ENCODE measurements at regions not wholly inside any gene's neighbourhood (a gene's known extent, or its start where the extent isn't known, plus 50 kb on each side); places are given as distances from the start of the nearest gene placed in this dataset.
A peak's percentile ranks its signal among the peaks of the same experiment; 100 is the strongest.

GRCh38 chr3:176926034-176926433 is 271.2 kb downstream of the TBL1XR1 start:
- Mint-ChIP-seq H3K36me3 (ENCODE audit: low read depth) (no peaks in the 10 kb centered on the region), H3K27ac (no peak overlapping the region), H3K4me3 (no peak overlapping the region), H3K9me3 (no peaks in the 10 kb centered on the region), H3K27me3 (peaks cover 17% of the 10 kb centered on the region), H3K4me1 (ENCODE audit: low read depth) (no peaks in the 10 kb centered on the region)
- no peak for DNase-seq

GRCh38 chr3:176920766-176921160 is 276.5 kb downstream of the TBL1XR1 start:
- no peak overlapping the region for H3K4me3 Mint-ChIP-seq
- H3K4me1 Mint-ChIP-seq (ENCODE audit: low read depth): no peaks in the 10 kb centered on the region
- DNase-seq: no peak
- H3K27me3 Mint-ChIP-seq: peaks cover 13% of the 10 kb centered on the region
- H3K36me3 Mint-ChIP-seq (ENCODE audit: low read depth): no peaks in the 10 kb centered on the region
- no peaks in the 10 kb centered on the region for H3K9me3 Mint-ChIP-seq
- no peak overlapping the region for H3K27ac Mint-ChIP-seq

GRCh38 chr3:176919836-176920765 is 277.2 kb downstream of the TBL1XR1 start:
- Mint-ChIP-seq H3K4me3 (no peak overlapping the region), H3K4me1 (ENCODE audit: low read depth) (no peaks in the 10 kb centered on the region), H3K36me3 (ENCODE audit: low read depth) (no peaks in the 10 kb centered on the region), H3K27ac (no peak overlapping the region), H3K9me3 (no peaks in the 10 kb centered on the region), H3K27me3 (peaks cover 13% of the 10 kb centered on the region)
- DNase-seq: no peak

GRCh38 chr3:176916777-176917176 is 280.5 kb downstream of the TBL1XR1 start:
- no peaks in the 10 kb centered on the region for H3K4me1 Mint-ChIP-seq (ENCODE audit: low read depth)
- no peaks in the 10 kb centered on the region for H3K9me3 Mint-ChIP-seq
- no peak overlapping the region for H3K27ac Mint-ChIP-seq
- no peaks in the 10 kb centered on the region for H3K27me3 Mint-ChIP-seq
- H3K4me3 Mint-ChIP-seq: no peak overlapping the region
- no peak for DNase-seq
- H3K36me3 Mint-ChIP-seq (ENCODE audit: low read depth): no peaks in the 10 kb centered on the region

GRCh38 chr3:176914764-176915163 is 282.5 kb downstream of the TBL1XR1 start:
- H3K4me3 Mint-ChIP-seq: no peak overlapping the region
- no peak for DNase-seq
- no peaks in the 10 kb centered on the region for H3K9me3 Mint-ChIP-seq
- no peaks in the 10 kb centered on the region for H3K4me1 Mint-ChIP-seq (ENCODE audit: low read depth)
- H3K27me3 Mint-ChIP-seq: no peaks in the 10 kb centered on the region
- H3K36me3 Mint-ChIP-seq (ENCODE audit: low read depth): no peaks in the 10 kb centered on the region
- no peak overlapping the region for H3K27ac Mint-ChIP-seq

GRCh38 chr3:176911579-176911978 is 285.7 kb downstream of the TBL1XR1 start:
- Mint-ChIP-seq H3K36me3 (ENCODE audit: low read depth) (no peaks in the 10 kb centered on the region), H3K4me3 (no peak overlapping the region), H3K27me3 (no peaks in the 10 kb centered on the region), H3K4me1 (ENCODE audit: low read depth) (no peaks in the 10 kb centered on the region), H3K27ac (no peak overlapping the region), H3K9me3 (no peaks in the 10 kb centered on the region)
- DNase-seq: no peak

- H3K4me1 Mint-ChIP-seq (ENCODE audit: low read depth): no peaks in the 10 kb centered on the region
- no peaks in the 10 kb centered on the region for H3K36me3 Mint-ChIP-seq (ENCODE audit: low read depth)
These were observed 288.2 kb downstream of the TBL1XR1 start for GRCh38 chr3:176909044-176909443.

GRCh38 chr3:176906046-176906905 is 291.0 kb downstream of the TBL1XR1 start:
- Mint-ChIP-seq H3K4me1 (ENCODE audit: low read depth) (no peaks in the 10 kb centered on the region), H3K36me3 (ENCODE audit: low read depth) (no peaks in the 10 kb centered on the region), H3K4me3 (no peak overlapping the region), H3K9me3 (no peaks in the 10 kb centered on the region), H3K27ac (no peak overlapping the region), H3K27me3 (peaks cover 3% of the 10 kb centered on the region)
- DNase-seq: no peak

More at GRCh38 chr3:176909044-176909443, 288.2 kb downstream of the TBL1XR1 start:
- no peak overlapping the region for H3K27ac Mint-ChIP-seq
- DNase-seq: no peak
- no peaks in the 10 kb centered on the region for H3K9me3 Mint-ChIP-seq
- H3K4me3 Mint-ChIP-seq: no peak overlapping the region
- H3K27me3 Mint-ChIP-seq: no peaks in the 10 kb centered on the region

GRCh38 chr3:176905331-176905730 is 292.0 kb downstream of the TBL1XR1 start:
- H3K4me1 Mint-ChIP-seq (ENCODE audit: low read depth): no peaks in the 10 kb centered on the region
- no peaks in the 10 kb centered on the region for H3K36me3 Mint-ChIP-seq (ENCODE audit: low read depth)
- DNase-seq: no peak
- no peaks in the 10 kb centered on the region for H3K9me3 Mint-ChIP-seq
- peaks cover 4% of the 10 kb centered on the region for H3K27me3 Mint-ChIP-seq
- H3K4me3 Mint-ChIP-seq: no peak overlapping the region
- no peak overlapping the region for H3K27ac Mint-ChIP-seq

GRCh38 chr3:176904506-176904905 is 292.8 kb downstream of the TBL1XR1 start:
- Mint-ChIP-seq H3K9me3 (no peaks in the 10 kb centered on the region), H3K27ac (no peak overlapping the region), H3K4me3 (no peak overlapping the region), H3K27me3 (peaks cover 10% of the 10 kb centered on the region), H3K4me1 (ENCODE audit: low read depth) (no peaks in the 10 kb centered on the region), H3K36me3 (ENCODE audit: low read depth) (no peaks in the 10 kb centered on the region)
- DNase-seq: no peak

- H3K27ac Mint-ChIP-seq: no peak overlapping the region
- DNase-seq: no peak
- H3K4me3 Mint-ChIP-seq: no peak overlapping the region
- H3K36me3 Mint-ChIP-seq (ENCODE audit: low read depth): no peaks in the 10 kb centered on the region
- H3K4me1 Mint-ChIP-seq (ENCODE audit: low read depth): no peaks in the 10 kb centered on the region
- peaks cover 2% of the 10 kb centered on the region for H3K9me3 Mint-ChIP-seq
- peaks cover 53% of the 10 kb centered on the region for H3K27me3 Mint-ChIP-seq
These were observed 300.6 kb downstream of the TBL1XR1 start for GRCh38 chr3:176896640-176897039.

GRCh38 chr3:176896165-176896564 is 301.1 kb downstream of the TBL1XR1 start:
- no peak overlapping the region for H3K27ac Mint-ChIP-seq
- no peaks in the 10 kb centered on the region for H3K36me3 Mint-ChIP-seq (ENCODE audit: low read depth)
- peaks cover 2% of the 10 kb centered on the region for H3K9me3 Mint-ChIP-seq
- H3K4me1 Mint-ChIP-seq (ENCODE audit: low read depth): no peaks in the 10 kb centered on the region
- DNase-seq: no peak
- H3K4me3 Mint-ChIP-seq: no peak overlapping the region
- peaks cover 53% of the 10 kb centered on the region for H3K27me3 Mint-ChIP-seq

- H3K27me3 Mint-ChIP-seq: peaks cover 27% of the 10 kb centered on the region
- no peaks in the 10 kb centered on the region for H3K36me3 Mint-ChIP-seq (ENCODE audit: low read depth)
- no peaks in the 10 kb centered on the region for H3K4me1 Mint-ChIP-seq (ENCODE audit: low read depth)
- no peak overlapping the region for H3K27ac Mint-ChIP-seq
- peaks cover 12% of the 10 kb centered on the region for H3K9me3 Mint-ChIP-seq
- no peak overlapping the region for H3K4me3 Mint-ChIP-seq
- no peak for DNase-seq
These were observed 317.6 kb downstream of the TBL1XR1 start for GRCh38 chr3:176879710-176880109.

- Mint-ChIP-seq H3K9me3 (peaks cover 10% of the 10 kb centered on the region), H3K27me3 (peaks cover 9% of the 10 kb centered on the region), H3K4me3 (no peak overlapping the region), H3K36me3 (ENCODE audit: low read depth) (no peaks in the 10 kb centered on the region), H3K27ac (no peak overlapping the region), H3K4me1 (ENCODE audit: low read depth) (peaks cover 4% of the 10 kb centered on the region)
- DNase-seq: no peak
These were observed 324.0 kb downstream of the TBL1XR1 start for GRCh38 chr3:176873261-176873660.

GRCh38 chr3:176872771-176873209 is 324.5 kb downstream of the TBL1XR1 start:
- Mint-ChIP-seq H3K4me3 (no peak overlapping the region), H3K36me3 (ENCODE audit: low read depth) (no peaks in the 10 kb centered on the region), H3K4me1 (ENCODE audit: low read depth) (peaks cover 4% of the 10 kb centered on the region), H3K27me3 (peaks cover 7% of the 10 kb centered on the region), H3K9me3 (peaks cover 10% of the 10 kb centered on the region), H3K27ac (no peak overlapping the region)
- DNase-seq: peak; percentile 58
